ENCODE measurements at regions not wholly inside any gene's neighbourhood (a gene's known extent, or its start where the extent isn't known, plus 50 kb on each side); places are given as distances from the start of the nearest gene placed in this dataset.

GRCh38 chr1:229845410-229846138 is 219.5 kb downstream of the URB2 start:
- TF ChIP-seq SUZ12 (IDR thresholded peaks at IDR 0.05; ENCODE audit: extremely low read depth, insufficient read depth, insufficient read length) (no peak), ZNF274 (IDR thresholded peaks at IDR 0.05; ENCODE audit: low read depth, low read length) (no peak), YY1 (IDR thresholded peaks at IDR 0.05; ENCODE audit: insufficient read depth, insufficient read length) (no peak)

Data from NT2/D1 (cell line).